ENCODE measurements at regions not wholly inside any gene's neighbourhood (a gene's known extent, or its start where the extent isn't known, plus 50 kb on each side); places are given as distances from the start of the nearest gene placed in this dataset.

GRCh38 chr6:120055071-120055470, 705.5 kb upstream of the MAN1A1 start:
- TF ChIP-seq TCF7L2 (IDR thresholded peaks at IDR 0.05; ENCODE audit: low read depth, low read length) = no peak
- no peak for TF ChIP-seq REST (IDR thresholded peaks at IDR 0.05; ENCODE audit: insufficient read depth in 1 of 2, low read depth in 2 of 2, low read length in 1 of 2)
- TF ChIP-seq CTCF (IDR thresholded peaks at IDR 0.05) = no peak
- TF ChIP-seq SIN3A (IDR thresholded peaks at IDR 0.05; ENCODE audit: borderline replicate concordance, insufficient read depth, low read depth, low read length) = no peak
- no peak for TF ChIP-seq POLR2AphosphoS5 (IDR thresholded peaks at IDR 0.05; ENCODE audit: low read depth, low read length)
- Histone ChIP-seq H3K9me3 (ENCODE audit: control insufficient read depth, insufficient read depth, low read depth, low read length) (no peaks in the 10 kb centered on the region; the same call in none of the 2 replicates), H3K36me3 (ENCODE audit: control insufficient read depth, insufficient read depth, low read length) (no peaks in the 10 kb centered on the region), H3K27me3 (ENCODE audit: control insufficient read depth, insufficient read depth, low read length) (no peaks in the 10 kb centered on the region), H3K4me3 (ENCODE audit: low read depth in 2 of 2, low read length in 2 of 2) (no peak overlapping the region), H3K27ac (ENCODE audit: low read length) (no peak overlapping the region), H3K4me1 (ENCODE audit: control insufficient read depth, insufficient read depth, low read length) (no peaks in the 10 kb centered on the region)
- in situ Hi-C loops (cut with HindIII; ENCODE audit: low pct_unique_long_range_greater_than_20kb, low sequenced_read_pairs) (no loop called here), intact Hi-C loops (cut with micrococcal nuclease; ENCODE audit: unreplicated experiment) (no loop called here)
- ChIA-PET CTCF (no interaction called here), POLR2A (no interaction called here)
- DNase-seq (ENCODE audit: low read depth, low spot score) = no peak
- ATAC-seq = no peak
- BruUV-seq (replicated peaks) = no TSS peak

- TF ChIP-seq POLR2AphosphoS5 (IDR thresholded peaks at IDR 0.05; ENCODE audit: low read depth, low read length) (no peak), TCF7L2 (IDR thresholded peaks at IDR 0.05; ENCODE audit: low read depth, low read length) (no peak), CTCF (IDR thresholded peaks at IDR 0.05) (no peak), SIN3A (IDR thresholded peaks at IDR 0.05; ENCODE audit: borderline replicate concordance, insufficient read depth, low read depth, low read length) (no peak), REST (IDR thresholded peaks at IDR 0.05; ENCODE audit: insufficient read depth in 1 of 2, low read depth in 2 of 2, low read length in 1 of 2) (no peak)
- DNase-seq (ENCODE audit: low read depth, low spot score) (no peak), ATAC-seq (no peak)
- Histone ChIP-seq H3K4me1 (ENCODE audit: control insufficient read depth, insufficient read depth, low read length) (no peaks in the 10 kb centered on the region), H3K9me3 (ENCODE audit: control insufficient read depth, insufficient read depth, low read depth, low read length) (peaks cover 11% of the 10 kb centered on the region; the same call in 1 of the 2 replicates), H3K4me3 (ENCODE audit: low read depth in 2 of 2, low read length in 2 of 2) (no peak overlapping the region), H3K36me3 (ENCODE audit: control insufficient read depth, insufficient read depth, low read length) (no peaks in the 10 kb centered on the region), H3K27me3 (ENCODE audit: control insufficient read depth, insufficient read depth, low read length) (no peaks in the 10 kb centered on the region), H3K27ac (ENCODE audit: low read length) (no peak overlapping the region)
- intact Hi-C loops (cut with micrococcal nuclease; ENCODE audit: unreplicated experiment) (no loop called here), in situ Hi-C loops (cut with HindIII; ENCODE audit: low pct_unique_long_range_greater_than_20kb, low sequenced_read_pairs) (no loop called here)
- ChIA-PET CTCF (no interaction called here), POLR2A (no interaction called here)
- no TSS peak for BruUV-seq (replicated peaks)
Measured at GRCh38 chr6:120039664-120040063, 690.1 kb upstream of the MAN1A1 start.
